Gastroesophageal sphincter (tissue), 4 donors: ENCODE measurements at regions not wholly inside any gene's neighbourhood (a gene's known extent, or its start where the extent isn't known, plus 50 kb on each side); places are given as distances from the start of the nearest gene placed in this dataset.

Experiments used
- ATAC-seq: fragments of 150-250 bp; one replicate; pipeline ENCODE4 v1.9.1; 2016; ENCODE audit warnings: mild to moderate bottlenecking, moderate library complexity
- H3K27ac ChIP-seq, 4 donors: fragments of 200-600 bp; sonication (generic) in 3 of 4; 1 replicate in 3 of 4; 2 replicates in 1 of 4; pipeline ENCODE4 v1.5.1; 2016 to 2019
- H3K27me3 ChIP-seq: fragments of 200-600 bp; sonication (generic); one replicate; pipeline ENCODE4 v1.5.1; 2019
- H3K36me3 ChIP-seq, 2 donors: fragments of 200-600 bp; sonication (generic); one replicate each; pipeline ENCODE4 v1.5.1; 2019; ENCODE audit warnings: control low read depth in 1 of 2
- H3K4me1 ChIP-seq, 3 donors: fragments of 200-600 bp; sonication (generic); 1 replicate in 2 of 3; 2 replicates in 1 of 3; pipeline ENCODE4 v1.5.1; 2016 to 2019; ENCODE audit warnings: control low read depth in 2 of 3
- H3K4me3 ChIP-seq, 2 donors: fragments of 200-600 bp; sonication (generic); one replicate each; pipeline ENCODE4 v1.5.1; 2019; ENCODE audit warnings: mild to moderate bottlenecking in 1 of 2, moderate library complexity in 1 of 2
- H3K9me3 ChIP-seq, 3 donors: fragments of 200-600 bp; sonication (generic); one replicate each; pipeline ENCODE4 v1.5.1; 2017 to 2019; ENCODE audit warnings: control low read depth in 2 of 3
- EP300 ChIP-seq: sonication (generic); formaldehyde crosslinking; IDR thresholded peaks from one replicate; pipeline ENCODE4 v1.6.1; 2017; ENCODE audit warnings: antibody characterized with exemption, mild to moderate bottlenecking
- POLR2A ChIP-seq, 2 donors: fragments of 450-650 bp; IDR thresholded peaks; one replicate each; pipeline ENCODE4 v1.6.1; 2017; ENCODE audit warnings: antibody characterized with exemption in 2 of 2, mild to moderate bottlenecking in 2 of 2, moderate library complexity in 1 of 2
- POLR2AphosphoS5 ChIP-seq: sonication (generic); formaldehyde crosslinking; IDR thresholded peaks from one replicate; pipeline ENCODE4 v1.6.1; 2017; ENCODE audit warnings: antibody characterized with exemption
- WGBS, 2 donors: methylation state at CpG; one replicate each; pipeline ENCODE4 v1.1.5; 2018; ENCODE audit warnings: low coverage in 1 of 2; 5-methylcytosine and 5-hydroxymethylcytosine counted together
- TF ChIP-seq, protein P1 (sequence below), 4 experiments: fragments of 200-600 bp in 2 of 4; fragments of 450-650 bp in 2 of 4; sonication (generic) in 1 of 4; IDR thresholded peaks; one replicate each; pipeline ENCODE4 v1.5.1; 2017 to 2019; ENCODE audit warnings: antibody characterized with exemption in 4 of 4, mild to moderate bottlenecking in 2 of 4, moderate library complexity in 2 of 4

DNA sequence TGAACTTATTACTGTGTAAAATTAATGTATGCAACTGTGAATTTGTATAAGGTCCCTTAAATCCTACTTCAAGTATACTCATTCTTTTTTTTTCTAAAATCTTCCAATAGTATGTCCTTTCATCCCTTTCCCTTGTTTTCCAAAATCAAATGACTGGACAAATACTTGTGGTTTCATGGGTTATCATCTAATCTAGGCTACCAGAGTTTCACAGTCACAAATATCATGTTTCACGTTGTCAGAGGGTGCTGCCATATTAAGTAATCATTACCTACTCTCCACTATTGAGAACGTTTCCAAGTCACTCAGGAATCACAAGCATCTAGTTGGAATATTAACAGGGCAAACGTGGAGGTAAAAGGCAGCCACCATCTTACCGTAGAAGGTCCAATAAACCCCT lies 1235.0 kb upstream of the TENM3 start:
- WGBS, 2 donors: 63 to 89% methylated on average over 3 to 4 of the region's 4 CpGs
- Histone ChIP-seq H3K4me1 (no peaks in the 10 kb centered on the region), H3K9me3 (no peaks in the 10 kb centered on the region), H3K4me3 (no peak overlapping the region), H3K27me3 (no peaks in the 10 kb centered on the region), H3K36me3 (no peaks in the 10 kb centered on the region), H3K27ac (no peak overlapping the region)
- TF ChIP-seq EP300 (no peak), POLR2A (IDR thresholded peaks at IDR 0.05) (no peak), POLR2AphosphoS5 (no peak)
- TF ChIP-seq, protein P1, sequence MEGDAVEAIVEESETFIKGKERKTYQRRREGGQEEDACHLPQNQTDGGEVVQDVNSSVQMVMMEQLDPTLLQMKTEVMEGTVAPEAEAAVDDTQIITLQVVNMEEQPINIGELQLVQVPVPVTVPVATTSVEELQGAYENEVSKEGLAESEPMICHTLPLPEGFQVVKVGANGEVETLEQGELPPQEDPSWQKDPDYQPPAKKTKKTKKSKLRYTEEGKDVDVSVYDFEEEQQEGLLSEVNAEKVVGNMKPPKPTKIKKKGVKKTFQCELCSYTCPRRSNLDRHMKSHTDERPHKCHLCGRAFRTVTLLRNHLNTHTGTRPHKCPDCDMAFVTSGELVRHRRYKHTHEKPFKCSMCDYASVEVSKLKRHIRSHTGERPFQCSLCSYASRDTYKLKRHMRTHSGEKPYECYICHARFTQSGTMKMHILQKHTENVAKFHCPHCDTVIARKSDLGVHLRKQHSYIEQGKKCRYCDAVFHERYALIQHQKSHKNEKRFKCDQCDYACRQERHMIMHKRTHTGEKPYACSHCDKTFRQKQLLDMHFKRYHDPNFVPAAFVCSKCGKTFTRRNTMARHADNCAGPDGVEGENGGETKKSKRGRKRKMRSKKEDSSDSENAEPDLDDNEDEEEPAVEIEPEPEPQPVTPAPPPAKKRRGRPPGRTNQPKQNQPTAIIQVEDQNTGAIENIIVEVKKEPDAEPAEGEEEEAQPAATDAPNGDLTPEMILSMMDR (IDR thresholded peaks at IDR 0.05): no peak
- no peak for ATAC-seq

DNA sequence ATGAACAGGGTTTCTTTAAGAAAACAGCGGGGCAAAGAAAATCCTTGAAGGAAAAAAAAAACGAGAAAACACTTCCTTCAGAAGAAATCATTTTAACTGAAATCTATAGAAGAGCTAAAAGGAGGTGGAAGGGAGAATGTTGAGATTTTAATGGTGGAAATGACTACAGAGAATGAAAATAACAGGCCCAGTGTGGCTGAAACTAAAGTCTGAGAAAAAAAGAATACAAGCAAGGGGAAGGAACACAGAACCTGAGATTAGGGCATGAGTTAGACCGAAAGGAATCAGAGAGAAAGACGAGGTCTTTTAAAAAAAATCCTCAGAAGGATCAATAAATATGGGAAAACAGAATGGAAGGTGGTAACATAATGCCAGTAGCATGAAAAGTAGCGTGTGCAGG lies 1230.0 kb upstream of the TENM3 start:
- H3K27ac ChIP-seq: no peak overlapping the region
- H3K27me3 ChIP-seq: no peaks in the 10 kb centered on the region
- no peaks in the 10 kb centered on the region for H3K36me3 ChIP-seq
- H3K4me1 ChIP-seq: no peaks in the 10 kb centered on the region
- no peak for TF ChIP-seq POLR2AphosphoS5
- TF ChIP-seq EP300: no peak
- TF ChIP-seq, protein P1 (IDR thresholded peaks at IDR 0.05): no peak
- TF ChIP-seq POLR2A (IDR thresholded peaks at IDR 0.05): no peak
- peaks cover 0 to 16% (median 0%) of the 10 kb centered on the region in 3 donors for H3K9me3 ChIP-seq
- WGBS, 2 donors: 65 to 79% methylated on average over 5 of the region's 5 CpGs
- no peak for ATAC-seq
- H3K4me3 ChIP-seq: no peak overlapping the region

DNA sequence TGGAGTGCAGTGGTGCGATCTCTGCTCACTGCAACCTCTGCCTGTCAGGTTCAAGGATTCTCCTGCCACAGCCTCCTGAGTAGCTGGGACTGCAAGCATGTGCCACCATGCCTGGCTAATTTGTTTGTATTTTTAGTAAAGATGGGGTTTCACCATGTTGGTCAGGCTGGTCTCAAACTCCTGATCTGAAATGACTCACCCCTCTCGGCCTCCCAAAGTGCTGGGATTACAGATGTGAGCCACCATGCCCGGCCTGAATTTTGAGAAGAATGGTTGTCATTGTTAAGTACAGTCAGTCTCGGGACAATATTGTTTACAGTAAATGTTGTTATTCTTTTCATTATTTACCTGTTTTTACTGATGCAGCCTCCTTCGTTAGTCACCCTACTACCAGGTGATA lies 1226.2 kb upstream of the TENM3 start:
- ATAC-seq: no peak
- Histone ChIP-seq H3K27ac (no peak overlapping the region), H3K4me3 (no peak overlapping the region), H3K36me3 (no peaks in the 10 kb centered on the region), H3K9me3 (peaks cover 0 to 16% (median 0%) of the 10 kb centered on the region in 3 donors), H3K27me3 (no peaks in the 10 kb centered on the region), H3K4me1 (no peaks in the 10 kb centered on the region)
- 88 to 100% methylated on average over 1 to 5 of the region's 5 CpGs for WGBS, 2 donors
- no peak for TF ChIP-seq EP300
- TF ChIP-seq POLR2A (IDR thresholded peaks at IDR 0.05): no peak

DNA sequence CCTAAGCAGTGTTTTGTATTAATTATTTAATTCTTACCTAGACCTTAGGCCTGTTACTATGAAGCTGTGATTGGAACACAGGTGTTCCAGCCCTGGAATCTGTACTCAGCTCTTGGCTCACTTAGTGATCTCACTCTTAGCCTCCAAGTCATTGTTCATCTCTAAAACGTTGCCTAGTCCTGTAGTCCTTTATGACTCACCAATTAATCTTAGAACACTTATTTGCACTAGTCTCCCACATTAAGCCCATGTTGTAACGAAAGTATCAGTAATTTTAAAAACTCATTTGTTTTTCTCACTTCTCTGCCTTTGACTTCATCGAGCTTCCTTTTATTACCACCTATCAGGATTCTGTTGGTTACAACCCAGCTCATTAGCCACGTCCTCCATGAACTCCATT lies 1224.7 kb upstream of the TENM3 start:
- 30 to 38% methylated on average over 3 to 4 of the region's 4 CpGs for WGBS, 2 donors
- H3K9me3 ChIP-seq: peaks cover 0 to 13% (median 0%) of the 10 kb centered on the region in 3 donors

DNA sequence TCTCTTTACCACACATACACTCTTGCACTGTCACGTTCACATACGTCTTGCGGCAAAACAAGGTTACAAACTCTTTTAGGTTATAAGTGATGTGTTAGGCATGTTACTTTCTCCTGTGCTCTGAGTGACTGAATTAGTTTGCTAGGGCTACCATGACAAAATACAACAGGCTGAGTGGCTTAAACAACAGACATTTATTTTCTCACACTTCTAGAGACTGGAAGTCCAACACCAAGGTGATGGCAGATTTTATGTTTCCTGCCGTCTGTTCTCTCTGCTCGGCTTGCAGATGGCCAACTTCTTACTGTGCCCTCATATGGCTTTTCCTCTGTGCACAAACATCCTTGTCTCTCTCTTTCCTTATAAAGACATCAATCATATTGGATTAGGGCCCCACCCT lies 1224.3 kb upstream of the TENM3 start:
- Histone ChIP-seq H3K27me3 (no peaks in the 10 kb centered on the region), H3K36me3 (no peaks in the 10 kb centered on the region), H3K27ac (no peak overlapping the region), H3K4me1 (no peaks in the 10 kb centered on the region), H3K9me3 (peaks cover 0 to 9% (median 0%) of the 10 kb centered on the region in 3 donors), H3K4me3 (no peak overlapping the region)
- WGBS, 2 donors: 45 to 54% methylated on average over 5 of the region's 5 CpGs
- TF ChIP-seq POLR2AphosphoS5 (no peak), EP300 (no peak), POLR2A (IDR thresholded peaks at IDR 0.05) (no peak)
- TF ChIP-seq, protein P1 (IDR thresholded peaks at IDR 0.05): no peak
- no peak for ATAC-seq

More for the DNA sequence above, 1224.7 kb upstream of the TENM3 start:
- no peak for TF ChIP-seq POLR2A (IDR thresholded peaks at IDR 0.05)
- no peak for TF ChIP-seq EP300
- TF ChIP-seq POLR2AphosphoS5: no peak
- TF ChIP-seq, protein P1 (IDR thresholded peaks at IDR 0.05): no peak
- Histone ChIP-seq H3K27me3 (no peaks in the 10 kb centered on the region), H3K4me3 (no peak overlapping the region), H3K4me1 (no peaks in the 10 kb centered on the region), H3K27ac (no peak overlapping the region), H3K36me3 (no peaks in the 10 kb centered on the region)
- ATAC-seq: no peak
